ENCODE measurements at regions not wholly inside any gene's neighbourhood (a gene's known extent, or its start where the extent isn't known, plus 50 kb on each side); places are given as distances from the start of the nearest gene placed in this dataset.
"Not testable (repeated sequence)": the region's sequence is repeated elsewhere in the genome, so short reads cannot be mapped to it uniquely, and the experiment has no call there.

GRCh38 chr17:22056566-22056965, 364.2 kb downstream of the KCNJ18 start:
- not testable (repeated sequence) for TF ChIP-seq POLR2A (IDR thresholded peaks at IDR 0.05; ENCODE audit: low read length); GATA1 (IDR thresholded peaks at IDR 0.05; ENCODE audit: low read depth, low read length)
